Loucy (cell line): ENCODE measurements at regions not wholly inside any gene's neighbourhood (a gene's known extent, or its start where the extent isn't known, plus 50 kb on each side); places are given as distances from the start of the nearest gene placed in this dataset.
A peak's percentile ranks its signal among the peaks of the same experiment; 100 is the strongest.

ENCODE experiments used
- H2AFZ ChIP-seq: fragments of 200-600 bp; sonication (generic); 2 replicates; pipeline ENCODE4 v1.6.0; 2016; ENCODE audit warnings: antibody characterized with exemption, mild to moderate bottlenecking, low read length, moderate library complexity
- H3F3A ChIP-seq: fragments of 200-600 bp; 2 replicates; pipeline ENCODE4 v1.6.0; 2016; ENCODE audit warnings: antibody characterized with exemption, low read depth, mild to moderate bottlenecking
- H3K27me3 ChIP-seq: fragments of 200-600 bp; sonication (generic); 2 replicates; pipeline ENCODE4 v1.6.1; 2014; ENCODE audit warnings: low read length, mild to moderate bottlenecking; ENCODE audit not compliant: insufficient read depth, poor library complexity, severe bottlenecking
- H3K36me3 ChIP-seq: fragments of 200-600 bp; sonication (generic); 2 replicates; pipeline ENCODE4 v1.6.1; 2016; ENCODE audit warnings: low read length; ENCODE audit not compliant: insufficient read depth
- H3K4me1 ChIP-seq: fragments of 200-600 bp; sonication (generic); 2 replicates; pipeline ENCODE4 v1.5.1; 2014; ENCODE audit warnings: low read length, mild to moderate bottlenecking; ENCODE audit not compliant: insufficient read depth, poor library complexity, severe bottlenecking
- H3K4me2 ChIP-seq: fragments of 200-600 bp; sonication (generic); 2 replicates; pipeline ENCODE4 v1.6.0; 2014; ENCODE audit warnings: antibody characterized with exemption, low read length, low read depth, mild to moderate bottlenecking; ENCODE audit not compliant: poor library complexity, severe bottlenecking
- H3K4me3 ChIP-seq: fragments of 200-600 bp; sonication (generic); 2 replicates; pipeline ENCODE4 v1.5.1; 2014; ENCODE audit warnings: low read length, mild to moderate bottlenecking, mixed read lengths; ENCODE audit not compliant: poor library complexity, severe bottlenecking
- H3K79me2 ChIP-seq: fragments of 200-600 bp; sonication (generic); 2 replicates; pipeline ENCODE4 v1.6.1; 2014; ENCODE audit warnings: low read length; ENCODE audit not compliant: insufficient read depth
- H3K9ac ChIP-seq: fragments of 200-600 bp; sonication (generic); 2 replicates; pipeline ENCODE4 v1.6.0; 2014; ENCODE audit warnings: mild to moderate bottlenecking, low read depth, low read length, moderate library complexity; ENCODE audit not compliant: poor library complexity, severe bottlenecking
- H3K9me2 ChIP-seq: fragments of 200-600 bp; sonication (generic); replicated peaks from 2 replicates; pipeline ENCODE4 v1.6.1; 2016; ENCODE audit warnings: low read depth, low read length, mixed read lengths
- H3K9me3 ChIP-seq: fragments of 200-600 bp; sonication (generic); 2 replicates; pipeline ENCODE4 v1.6.1; 2014; ENCODE audit warnings: mild to moderate bottlenecking, antibody characterized with exemption, low read length, low read depth; ENCODE audit not compliant: insufficient read depth
- H4K20me1 ChIP-seq: fragments of 200-600 bp; sonication (generic); 2 replicates; pipeline ENCODE4 v1.6.0; 2014; ENCODE audit warnings: antibody characterized with exemption, low read length, mild to moderate bottlenecking; ENCODE audit not compliant: insufficient read depth, poor library complexity, severe bottlenecking
- CTCF ChIP-seq: fragments of 200-600 bp; sonication (generic); conservative IDR thresholded peaks from 2 replicates; pipeline ENCODE4 v1.5.1; 2014; ENCODE audit warnings: mild to moderate bottlenecking, antibody characterized with exemption, low read length
- EZH2phosphoT487 ChIP-seq: fragments of 200-600 bp; IDR thresholded peaks from 2 replicates; pipeline ENCODE4 v1.6.1; 2018; ENCODE audit warnings: antibody characterized with exemption, mild to moderate bottlenecking, moderate library complexity, borderline replicate concordance

DNA sequence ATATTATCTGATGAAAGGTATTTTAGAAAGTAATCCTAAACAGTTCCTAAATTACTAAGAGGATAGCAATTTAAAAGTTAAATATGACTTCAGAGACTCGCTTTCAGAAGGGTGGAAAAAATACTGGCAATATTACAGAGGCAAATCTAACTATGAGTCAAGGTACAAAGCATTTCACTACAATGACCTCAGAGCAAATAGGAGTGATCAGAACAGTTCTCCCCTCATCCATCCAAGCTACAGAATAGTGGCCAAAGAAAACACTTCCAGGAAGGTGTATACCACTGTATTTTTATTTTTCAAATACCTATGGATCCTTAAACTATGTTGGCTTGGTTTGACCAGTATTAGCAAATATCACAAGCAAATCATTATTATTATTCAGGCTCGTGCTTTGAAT is 112.8 kb upstream of the ODAD2 start:
- Histone ChIP-seq H3K9ac (no peak overlapping the region), H3K79me2 (no peaks in the 10 kb centered on the region), H4K20me1 (no peaks in the 10 kb centered on the region), H3K27me3 (no peaks in the 10 kb centered on the region), H3K4me2 (no peak overlapping the region), H3K4me1 (peaks cover 16% of the 10 kb centered on the region), H3K9me3 (no peaks in the 10 kb centered on the region), H2AFZ (no peak overlapping the region), H3K4me3 (no peak overlapping the region), H3K9me2 (no peaks in the 10 kb centered on the region), H3F3A (no peaks in the 10 kb centered on the region), H3K36me3 (no peaks in the 10 kb centered on the region)
- TF ChIP-seq CTCF (no peak), EZH2phosphoT487 (no peak)

DNA sequence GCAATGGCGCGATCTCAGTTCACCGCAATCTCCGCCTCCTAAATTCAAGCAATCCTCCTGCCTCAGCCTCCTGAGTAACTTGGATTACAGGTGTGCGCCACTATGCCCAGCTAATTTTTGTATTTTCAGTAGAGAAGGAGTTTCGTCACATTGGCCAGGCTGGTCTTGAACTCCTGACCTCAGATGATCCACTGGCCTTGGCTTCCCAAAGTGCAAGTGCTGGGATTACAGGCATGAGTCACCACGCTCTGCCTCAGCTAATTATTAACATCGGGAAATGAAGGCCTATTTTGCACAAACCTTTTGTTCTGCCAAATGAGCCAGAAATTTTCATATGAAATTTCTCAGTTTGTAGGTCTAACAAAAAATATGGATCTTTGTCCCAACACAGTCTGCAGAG is 106.7 kb upstream of the ODAD2 start:
- Histone ChIP-seq H3K4me1 (peaks cover 25% of the 10 kb centered on the region), H3K9me2 (no peaks in the 10 kb centered on the region), H3K4me3 (no peak overlapping the region), H4K20me1 (no peaks in the 10 kb centered on the region), H3K4me2 (no peak overlapping the region), H3K9ac (no peak overlapping the region), H3K9me3 (no peaks in the 10 kb centered on the region), H3K79me2 (no peaks in the 10 kb centered on the region), H2AFZ (no peak overlapping the region), H3K36me3 (no peaks in the 10 kb centered on the region), H3F3A (no peaks in the 10 kb centered on the region), H3K27me3 (no peaks in the 10 kb centered on the region)
- TF ChIP-seq EZH2phosphoT487 (no peak), CTCF (no peak)

DNA sequence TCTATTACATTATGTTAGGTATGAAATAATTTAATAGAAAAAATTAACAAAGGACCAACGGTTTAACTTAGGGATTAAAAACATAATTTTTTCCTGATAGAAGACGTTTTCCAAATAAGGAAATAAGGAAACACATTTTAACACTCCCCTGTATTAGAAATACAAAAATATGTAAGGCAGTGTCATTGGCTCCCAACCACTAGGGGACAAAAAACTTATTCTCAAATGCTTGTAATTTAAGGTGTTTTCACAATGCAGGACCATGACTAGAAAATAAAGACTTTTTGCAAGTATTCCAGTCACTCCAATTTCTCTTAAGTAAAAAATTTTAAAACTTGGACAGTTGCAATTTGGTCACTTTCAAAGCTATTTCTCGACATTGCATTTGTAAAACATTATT is 98.8 kb upstream of the ODAD2 start:
- no peaks in the 10 kb centered on the region for H3F3A ChIP-seq
- TF ChIP-seq EZH2phosphoT487 (no peak), CTCF (peak; percentile 27)
- no peaks in the 10 kb centered on the region for H3K27me3 ChIP-seq
- no peak overlapping the region for H2AFZ ChIP-seq
- no peak overlapping the region for H3K4me3 ChIP-seq
- no peak overlapping the region for H3K4me2 ChIP-seq
- H3K9me2 ChIP-seq = no peaks in the 10 kb centered on the region
- no peak overlapping the region for H3K9ac ChIP-seq
- H3K36me3 ChIP-seq = no peaks in the 10 kb centered on the region
- H3K4me1 ChIP-seq = no peaks in the 10 kb centered on the region
- H3K79me2 ChIP-seq = no peaks in the 10 kb centered on the region
- H4K20me1 ChIP-seq = peaks cover 3% of the 10 kb centered on the region
- H3K9me3 ChIP-seq = no peaks in the 10 kb centered on the region
